GM18867 (cell line): ENCODE measurements at regions not wholly inside any gene's neighbourhood (a gene's known extent, or its start where the extent isn't known, plus 50 kb on each side); places are given as distances from the start of the nearest gene placed in this dataset.
"Not testable (repeated sequence)": the region's sequence is repeated elsewhere in the genome, so short reads cannot be mapped to it uniquely, and the experiment has no call there.

Source experiments
- ATAC-seq: cut with Tn5 transposase; IDR thresholded peaks from one replicate; pipeline ENCODE4 v1.9.1; 2021; ENCODE audit warnings: mild to moderate bottlenecking, moderate library complexity; ENCODE audit not compliant: unreplicated experiment

- no peak for ATAC-seq
These were observed 432.2 kb downstream of the SMARCA1 start for GRCh38 chrX:129091097-129091496.

GRCh38 chrX:129086802-129087201 lies 436.5 kb downstream of the SMARCA1 start:
- no peak for ATAC-seq

GRCh38 chrX:129084291-129084690 lies 439.0 kb downstream of the SMARCA1 start:
- not testable (repeated sequence) for ATAC-seq

- no peak for ATAC-seq
These were observed 445.7 kb downstream of the SMARCA1 start for GRCh38 chrX:129077424-129078170.

GRCh38 chrX:129071390-129071789 lies 451.9 kb downstream of the SMARCA1 start:
- no peak for ATAC-seq

- ATAC-seq = no peak
These were observed 457.4 kb downstream of the SMARCA1 start for GRCh38 chrX:129065895-129066294.

- ATAC-seq = no peak
These were observed 464.9 kb downstream of the SMARCA1 start for GRCh38 chrX:129058405-129058804.

GRCh38 chrX:129043138-129043537 lies 480.2 kb downstream of the SMARCA1 start:
- no peak for ATAC-seq

GRCh38 chrX:129041319-129041718 lies 482.0 kb downstream of the SMARCA1 start:
- no peak for ATAC-seq

- ATAC-seq = no peak
These were observed 483.2 kb downstream of the SMARCA1 start for GRCh38 chrX:129040124-129040523.

GRCh38 chrX:129039176-129039575 lies 484.1 kb downstream of the SMARCA1 start:
- ATAC-seq = no peak

- ATAC-seq = no peak
These were observed 485.9 kb downstream of the SMARCA1 start for GRCh38 chrX:129037389-129037788.

GRCh38 chrX:129035180-129035579 lies 488.1 kb downstream of the SMARCA1 start:
- ATAC-seq = no peak

- no peak for ATAC-seq
These were observed 489.1 kb downstream of the SMARCA1 start for GRCh38 chrX:129034196-129034595.

- no peak for ATAC-seq
These were observed 497.1 kb downstream of the SMARCA1 start for GRCh38 chrX:129026202-129026601.

- no peak for ATAC-seq
These were observed 497.9 kb downstream of the SMARCA1 start for GRCh38 chrX:129025376-129025775.

- no peak for ATAC-seq
These were observed 503.9 kb downstream of the SMARCA1 start for GRCh38 chrX:129019412-129019811.

- no peak for ATAC-seq
These were observed 507.9 kb downstream of the SMARCA1 start for GRCh38 chrX:129015381-129015780.

GRCh38 chrX:129013574-129013973 lies 509.7 kb downstream of the SMARCA1 start:
- no peak for ATAC-seq

GRCh38 chrX:129007631-129008030 lies 515.7 kb downstream of the SMARCA1 start:
- no peak for ATAC-seq

- no peak for ATAC-seq
These were observed 516.8 kb downstream of the SMARCA1 start for GRCh38 chrX:129006491-129006890.

GRCh38 chrX:129000797-129001196 lies 522.5 kb downstream of the SMARCA1 start:
- no peak for ATAC-seq

GRCh38 chrX:129000018-129000417 lies 523.3 kb downstream of the SMARCA1 start:
- no peak for ATAC-seq
